ENCODE measurements at regions not wholly inside any gene's neighbourhood (a gene's known extent, or its start where the extent isn't known, plus 50 kb on each side); places are given as distances from the start of the nearest gene placed in this dataset.

DNA sequence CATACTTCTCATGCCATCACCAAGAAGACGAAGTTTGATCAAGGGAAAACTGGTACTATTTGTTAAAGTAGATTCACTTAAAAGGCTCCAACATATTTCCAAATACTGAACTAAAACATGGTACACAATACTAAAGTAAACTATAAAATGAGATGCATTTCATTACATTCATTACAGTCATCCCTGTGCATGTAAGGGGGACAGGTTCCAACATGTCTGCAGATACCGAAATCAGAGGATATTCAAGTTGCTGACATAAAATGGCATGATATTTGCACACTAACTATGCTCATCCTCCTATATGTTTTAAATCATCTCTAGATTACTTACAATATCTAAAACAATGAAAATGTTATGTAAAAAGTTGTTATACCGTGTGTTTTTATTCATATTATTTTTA, 893.9 kb upstream of the MANEA start:
- TF ChIP-seq, protein P1, sequence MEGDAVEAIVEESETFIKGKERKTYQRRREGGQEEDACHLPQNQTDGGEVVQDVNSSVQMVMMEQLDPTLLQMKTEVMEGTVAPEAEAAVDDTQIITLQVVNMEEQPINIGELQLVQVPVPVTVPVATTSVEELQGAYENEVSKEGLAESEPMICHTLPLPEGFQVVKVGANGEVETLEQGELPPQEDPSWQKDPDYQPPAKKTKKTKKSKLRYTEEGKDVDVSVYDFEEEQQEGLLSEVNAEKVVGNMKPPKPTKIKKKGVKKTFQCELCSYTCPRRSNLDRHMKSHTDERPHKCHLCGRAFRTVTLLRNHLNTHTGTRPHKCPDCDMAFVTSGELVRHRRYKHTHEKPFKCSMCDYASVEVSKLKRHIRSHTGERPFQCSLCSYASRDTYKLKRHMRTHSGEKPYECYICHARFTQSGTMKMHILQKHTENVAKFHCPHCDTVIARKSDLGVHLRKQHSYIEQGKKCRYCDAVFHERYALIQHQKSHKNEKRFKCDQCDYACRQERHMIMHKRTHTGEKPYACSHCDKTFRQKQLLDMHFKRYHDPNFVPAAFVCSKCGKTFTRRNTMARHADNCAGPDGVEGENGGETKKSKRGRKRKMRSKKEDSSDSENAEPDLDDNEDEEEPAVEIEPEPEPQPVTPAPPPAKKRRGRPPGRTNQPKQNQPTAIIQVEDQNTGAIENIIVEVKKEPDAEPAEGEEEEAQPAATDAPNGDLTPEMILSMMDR (IDR thresholded peaks at IDR 0.05), result no peak
- TF ChIP-seq POLR2A (IDR thresholded peaks at IDR 0.05) (no peak), EP300 (IDR thresholded peaks at IDR 0.05) (no peak)

Data from ovary (tissue), 3 donors.